ENCODE measurements at regions not wholly inside any gene's neighbourhood (a gene's known extent, or its start where the extent isn't known, plus 50 kb on each side); places are given as distances from the start of the nearest gene placed in this dataset.

- TF ChIP-seq CTCF (IDR thresholded peaks at IDR 0.05) (no peak), POLR2AphosphoS5 (IDR thresholded peaks at IDR 0.05) (no peak)
Observed at GRCh38 chr2:16890081-16890480, 224.4 kb upstream of the CYRIA start.
